HL-60 (cell line): ENCODE measurements at regions not wholly inside any gene's neighbourhood (a gene's known extent, or its start where the extent isn't known, plus 50 kb on each side); places are given as distances from the start of the nearest gene placed in this dataset.

Experiments used
- DNase-seq, 2 experiments: peaks; one replicate each; pipeline ENCODE4 v3.0.0-alpha.2; 2010 to 2020; ENCODE audit warnings: low read depth in 1 of 2, low spot score in 1 of 2
- H3K27ac ChIP-seq: fragments of 250-450 bp; sonication (Bioruptor Pico); replicated peaks from 2 replicates; pipeline ENCODE4 v1.5.1; 2020; ENCODE audit warnings: mild to moderate bottlenecking, moderate library complexity
- H3K27me3 ChIP-seq: fragments of 250-450 bp; sonication (Bioruptor Pico); 2 replicates; pipeline ENCODE4 v1.5.1; 2021; ENCODE audit warnings: mild to moderate bottlenecking, moderate library complexity; ENCODE audit not compliant: insufficient read depth, poor library complexity, severe bottlenecking
- H3K4me3 ChIP-seq: replicated peaks from 2 replicates; pipeline ENCODE4 v1.5.1; 2011; ENCODE audit warnings: mild to moderate bottlenecking, control low read depth, low read length; ENCODE audit not compliant: insufficient read depth
- GABPA ChIP-seq: IDR thresholded peaks from 2 replicates; pipeline ENCODE4 v1.6.1; 2012; ENCODE audit warnings: low read depth
- POLR2AphosphoS5 ChIP-seq: IDR thresholded peaks from 2 replicates; pipeline ENCODE4 v1.6.1; 2012; ENCODE audit warnings: low read depth
- SPI1 ChIP-seq: IDR thresholded peaks from 2 replicates; pipeline ENCODE4 v1.6.1; 2012; ENCODE audit warnings: low read depth, mild to moderate bottlenecking, borderline replicate concordance
- TF ChIP-seq, protein P1 (sequence below): IDR thresholded peaks from one replicate; pipeline ENCODE4 v1.5.1; 2011; ENCODE audit warnings: low read length, control low read depth, inconsistent platforms; ENCODE audit not compliant: insufficient read depth
- TF ChIP-seq, protein P2 (sequence below): IDR thresholded peaks from 2 replicates; pipeline ENCODE4 v1.6.1; 2012; ENCODE audit warnings: low read depth; ENCODE audit not compliant: insufficient replicate concordance

DNA sequence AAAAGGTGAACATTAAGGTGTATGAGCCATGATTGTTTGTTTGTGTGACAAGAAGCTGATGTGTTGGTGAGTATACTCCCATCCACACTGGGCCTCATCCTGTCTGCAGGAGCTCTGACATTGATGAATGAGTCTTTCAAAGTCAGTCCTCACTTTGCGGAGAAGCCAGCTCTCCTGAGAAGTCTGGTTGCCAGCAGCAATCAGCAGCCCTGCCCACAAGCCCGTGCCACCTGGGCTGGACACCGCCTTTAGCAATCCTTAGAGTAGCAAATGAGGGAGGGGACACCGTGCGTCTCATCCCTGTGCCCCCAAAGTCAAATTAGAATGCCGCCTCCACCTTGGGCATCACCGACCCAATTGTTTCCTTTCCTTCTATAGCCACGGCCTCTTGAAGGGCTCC is 174.8 kb upstream of the NECTIN1 start:
- H3K27ac ChIP-seq = no peak overlapping the region
- no peak overlapping the region for H3K4me3 ChIP-seq
- TF ChIP-seq, protein P1, sequence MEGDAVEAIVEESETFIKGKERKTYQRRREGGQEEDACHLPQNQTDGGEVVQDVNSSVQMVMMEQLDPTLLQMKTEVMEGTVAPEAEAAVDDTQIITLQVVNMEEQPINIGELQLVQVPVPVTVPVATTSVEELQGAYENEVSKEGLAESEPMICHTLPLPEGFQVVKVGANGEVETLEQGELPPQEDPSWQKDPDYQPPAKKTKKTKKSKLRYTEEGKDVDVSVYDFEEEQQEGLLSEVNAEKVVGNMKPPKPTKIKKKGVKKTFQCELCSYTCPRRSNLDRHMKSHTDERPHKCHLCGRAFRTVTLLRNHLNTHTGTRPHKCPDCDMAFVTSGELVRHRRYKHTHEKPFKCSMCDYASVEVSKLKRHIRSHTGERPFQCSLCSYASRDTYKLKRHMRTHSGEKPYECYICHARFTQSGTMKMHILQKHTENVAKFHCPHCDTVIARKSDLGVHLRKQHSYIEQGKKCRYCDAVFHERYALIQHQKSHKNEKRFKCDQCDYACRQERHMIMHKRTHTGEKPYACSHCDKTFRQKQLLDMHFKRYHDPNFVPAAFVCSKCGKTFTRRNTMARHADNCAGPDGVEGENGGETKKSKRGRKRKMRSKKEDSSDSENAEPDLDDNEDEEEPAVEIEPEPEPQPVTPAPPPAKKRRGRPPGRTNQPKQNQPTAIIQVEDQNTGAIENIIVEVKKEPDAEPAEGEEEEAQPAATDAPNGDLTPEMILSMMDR = no peak
- no peak for TF ChIP-seq POLR2AphosphoS5
- TF ChIP-seq SPI1 = no peak
- TF ChIP-seq, protein P2, sequence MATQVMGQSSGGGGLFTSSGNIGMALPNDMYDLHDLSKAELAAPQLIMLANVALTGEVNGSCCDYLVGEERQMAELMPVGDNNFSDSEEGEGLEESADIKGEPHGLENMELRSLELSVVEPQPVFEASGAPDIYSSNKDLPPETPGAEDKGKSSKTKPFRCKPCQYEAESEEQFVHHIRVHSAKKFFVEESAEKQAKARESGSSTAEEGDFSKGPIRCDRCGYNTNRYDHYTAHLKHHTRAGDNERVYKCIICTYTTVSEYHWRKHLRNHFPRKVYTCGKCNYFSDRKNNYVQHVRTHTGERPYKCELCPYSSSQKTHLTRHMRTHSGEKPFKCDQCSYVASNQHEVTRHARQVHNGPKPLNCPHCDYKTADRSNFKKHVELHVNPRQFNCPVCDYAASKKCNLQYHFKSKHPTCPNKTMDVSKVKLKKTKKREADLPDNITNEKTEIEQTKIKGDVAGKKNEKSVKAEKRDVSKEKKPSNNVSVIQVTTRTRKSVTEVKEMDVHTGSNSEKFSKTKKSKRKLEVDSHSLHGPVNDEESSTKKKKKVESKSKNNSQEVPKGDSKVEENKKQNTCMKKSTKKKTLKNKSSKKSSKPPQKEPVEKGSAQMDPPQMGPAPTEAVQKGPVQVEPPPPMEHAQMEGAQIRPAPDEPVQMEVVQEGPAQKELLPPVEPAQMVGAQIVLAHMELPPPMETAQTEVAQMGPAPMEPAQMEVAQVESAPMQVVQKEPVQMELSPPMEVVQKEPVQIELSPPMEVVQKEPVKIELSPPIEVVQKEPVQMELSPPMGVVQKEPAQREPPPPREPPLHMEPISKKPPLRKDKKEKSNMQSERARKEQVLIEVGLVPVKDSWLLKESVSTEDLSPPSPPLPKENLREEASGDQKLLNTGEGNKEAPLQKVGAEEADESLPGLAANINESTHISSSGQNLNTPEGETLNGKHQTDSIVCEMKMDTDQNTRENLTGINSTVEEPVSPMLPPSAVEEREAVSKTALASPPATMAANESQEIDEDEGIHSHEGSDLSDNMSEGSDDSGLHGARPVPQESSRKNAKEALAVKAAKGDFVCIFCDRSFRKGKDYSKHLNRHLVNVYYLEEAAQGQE = no peak
- no peak for TF ChIP-seq GABPA
- H3K27me3 ChIP-seq = no peaks in the 10 kb centered on the region
- no peak for DNase-seq

DNA sequence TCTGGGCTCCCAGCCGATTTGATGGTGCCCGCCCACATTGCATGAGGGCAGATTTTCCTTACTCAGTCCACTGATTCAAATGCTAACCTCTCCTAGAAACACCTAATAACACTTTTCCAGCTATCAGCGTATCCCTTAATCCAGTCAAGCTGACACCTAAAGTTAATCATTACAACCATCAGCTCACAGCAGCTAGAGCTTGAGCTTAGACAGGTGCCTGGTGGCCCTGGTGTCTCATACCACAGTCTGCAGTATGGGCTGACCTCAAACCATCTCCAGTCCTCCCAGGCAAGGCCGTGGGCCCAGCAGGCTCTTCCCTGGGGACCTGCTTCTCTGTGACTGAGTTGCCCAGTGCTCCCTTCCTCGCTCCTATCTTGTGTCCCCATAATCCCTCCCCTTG is 174.4 kb upstream of the NECTIN1 start:
- Histone ChIP-seq H3K4me3 (no peak overlapping the region), H3K27ac (no peak overlapping the region), H3K27me3 (no peaks in the 10 kb centered on the region)
- DNase-seq = no peak
- TF ChIP-seq SPI1 (no peak), GABPA (no peak), POLR2AphosphoS5 (no peak)
- TF ChIP-seq, protein P1 = no peak
- TF ChIP-seq, protein P2 = no peak

DNA sequence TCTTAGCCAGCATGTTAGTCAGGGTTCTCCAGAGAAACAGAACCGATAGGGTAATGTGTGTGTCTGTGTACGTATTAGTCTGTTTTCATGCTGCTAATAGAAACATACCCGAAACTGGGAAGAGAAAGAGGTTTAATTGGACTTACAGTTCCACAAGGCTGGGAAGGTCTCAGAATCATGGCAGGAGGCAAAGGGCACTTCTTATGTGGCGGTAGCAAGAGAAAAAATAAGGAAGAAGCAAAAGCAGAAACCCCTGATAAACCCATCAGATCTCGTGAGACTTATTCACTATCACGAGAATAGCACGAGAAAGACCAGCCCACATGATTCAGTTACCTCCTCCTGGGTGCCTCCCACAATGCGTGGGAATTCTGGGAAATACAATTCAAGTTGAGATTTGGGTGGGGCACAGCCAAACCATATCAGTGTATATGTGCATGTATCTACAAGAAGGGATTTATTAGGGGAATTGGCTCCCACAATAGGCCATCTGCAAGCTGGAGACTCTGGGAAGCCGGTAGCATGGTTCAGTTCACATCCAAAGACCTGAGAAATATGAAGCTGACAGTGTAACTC is 173.7 kb upstream of the NECTIN1 start:
- no peaks in the 10 kb centered on the region for H3K27me3 ChIP-seq
- no peak for TF ChIP-seq SPI1
- TF ChIP-seq, protein P1 = no peak
- TF ChIP-seq GABPA = no peak
- DNase-seq = no peak
- no peak overlapping the region for H3K27ac ChIP-seq
- H3K4me3 ChIP-seq = no peak overlapping the region
